SK-N-MC (cell line): ENCODE measurements at regions not wholly inside any gene's neighbourhood (a gene's known extent, or its start where the extent isn't known, plus 50 kb on each side); places are given as distances from the start of the nearest gene placed in this dataset.

Source experiments
- DNase-seq: peaks from one replicate; pipeline ENCODE4 v3.0.0-alpha.2; 2011; ENCODE audit warnings: low read depth, low spot score
- H3K27ac ChIP-seq: fragments of 200-600 bp; sonication (generic); 2 replicates; pipeline ENCODE4 v1.5.1; 2016; ENCODE audit warnings: mixed run types
- H3K36me3 ChIP-seq: fragments of 200-600 bp; sonication (generic); 2 replicates; pipeline ENCODE4 v1.6.1; 2017; ENCODE audit warnings: antibody characterized with exemption, low read length, mixed read lengths; ENCODE audit not compliant: insufficient read depth
- H3K4me3 ChIP-seq: fragments of 200-600 bp; sonication (generic); 2 replicates; pipeline ENCODE4 v1.5.1; 2016
- H3K9ac ChIP-seq: fragments of 200-600 bp; sonication (generic); 2 replicates; pipeline ENCODE4 v1.8.0; 2017; ENCODE audit warnings: mixed run types, mixed read lengths; ENCODE audit not compliant: insufficient read length
- H3K9me3 ChIP-seq: fragments of 200-600 bp; sonication (generic); 2 replicates; pipeline ENCODE4 v1.6.1; 2017; ENCODE audit warnings: low read depth, mild to moderate bottlenecking, antibody characterized with exemption, low read length, moderate library complexity, mixed read lengths
- EZH2 ChIP-seq: fragments of 200-600 bp; sonication (generic); IDR thresholded peaks from one replicate; pipeline ENCODE4 v1.6.1; 2017; ENCODE audit warnings: antibody characterized with exemption
- FOXP2 ChIP-seq: optimal IDR thresholded peaks from 2 replicates; pipeline ENCODE3; 2011; ENCODE audit warnings: mild to moderate bottlenecking, moderate library complexity; ENCODE audit not compliant: insufficient read depth; ENCODE audit errors: extremely low read length, control extremely low read depth
- POLR2AphosphoS5 ChIP-seq: IDR thresholded peaks from 2 replicates; pipeline ENCODE4 v1.6.1; 2012; ENCODE audit warnings: mild to moderate bottlenecking, low read depth, low read length, borderline replicate concordance

- no peak for TF ChIP-seq POLR2AphosphoS5
- TF ChIP-seq EZH2 = no peak
- TF ChIP-seq FOXP2 = no peak
- Histone ChIP-seq H3K36me3 (no peaks in the 10 kb centered on the region), H3K27ac (no peak overlapping the region), H3K4me3 (no peak overlapping the region), H3K9ac (no peak overlapping the region), H3K9me3 (no peaks in the 10 kb centered on the region)
- no peak for DNase-seq
Observed at GRCh38 chr7:98697485-98698240, 80.6 kb downstream of the NPTX2 start.

GRCh38 chr7:98698976-98699375, 81.9 kb downstream of the NPTX2 start:
- Histone ChIP-seq H3K9me3 (no peaks in the 10 kb centered on the region), H3K9ac (no peak overlapping the region), H3K36me3 (no peaks in the 10 kb centered on the region), H3K4me3 (no peak overlapping the region), H3K27ac (no peak overlapping the region)
- DNase-seq = no peak
- TF ChIP-seq POLR2AphosphoS5 = no peak
- no peak for TF ChIP-seq FOXP2
- TF ChIP-seq EZH2 = no peak

- no peak overlapping the region for H3K4me3 ChIP-seq
- TF ChIP-seq EZH2 (no peak), FOXP2 (no peak), POLR2AphosphoS5 (no peak)
- H3K9ac ChIP-seq = no peak overlapping the region
- no peaks in the 10 kb centered on the region for H3K36me3 ChIP-seq
- no peaks in the 10 kb centered on the region for H3K9me3 ChIP-seq
- DNase-seq = no peak
- no peak overlapping the region for H3K27ac ChIP-seq
Observed at GRCh38 chr7:98700533-98700932, 83.4 kb downstream of the NPTX2 start.

GRCh38 chr7:98701372-98701771, 84.3 kb downstream of the NPTX2 start:
- H3K27ac ChIP-seq = no peak overlapping the region

GRCh38 chr7:98702021-98702420, 84.9 kb downstream of the NPTX2 start:
- no peaks in the 10 kb centered on the region for H3K36me3 ChIP-seq
- H3K4me3 ChIP-seq = no peak overlapping the region
- no peak overlapping the region for H3K9ac ChIP-seq
- H3K27ac ChIP-seq = no peak overlapping the region
- no peak for TF ChIP-seq FOXP2
- TF ChIP-seq POLR2AphosphoS5 = no peak
- no peak for TF ChIP-seq EZH2
- no peak for DNase-seq
- H3K9me3 ChIP-seq = no peaks in the 10 kb centered on the region

More at GRCh38 chr7:98701372-98701771, 84.3 kb downstream of the NPTX2 start:
- no peak overlapping the region for H3K9ac ChIP-seq
- DNase-seq = no peak
- H3K36me3 ChIP-seq = no peaks in the 10 kb centered on the region
- no peak for TF ChIP-seq POLR2AphosphoS5
- no peaks in the 10 kb centered on the region for H3K9me3 ChIP-seq
- H3K4me3 ChIP-seq = no peak overlapping the region

GRCh38 chr7:98703916-98704315, 86.8 kb downstream of the NPTX2 start:
- Histone ChIP-seq H3K27ac (no peak overlapping the region), H3K4me3 (no peak overlapping the region), H3K9ac (no peak overlapping the region), H3K36me3 (no peaks in the 10 kb centered on the region), H3K9me3 (no peaks in the 10 kb centered on the region)
- TF ChIP-seq FOXP2 = no peak
- no peak for TF ChIP-seq EZH2
- no peak for TF ChIP-seq POLR2AphosphoS5
- DNase-seq = no peak

- H3K9me3 ChIP-seq = no peaks in the 10 kb centered on the region
- H3K9ac ChIP-seq = no peak overlapping the region
- no peak for TF ChIP-seq FOXP2
- no peak for TF ChIP-seq POLR2AphosphoS5
- TF ChIP-seq EZH2 = no peak
- DNase-seq = no peak
- no peaks in the 10 kb centered on the region for H3K36me3 ChIP-seq
- H3K4me3 ChIP-seq = no peak overlapping the region
- H3K27ac ChIP-seq = no peak overlapping the region
Observed at GRCh38 chr7:98705626-98706025, 88.5 kb downstream of the NPTX2 start.

GRCh38 chr7:98707076-98707475, 90.0 kb downstream of the NPTX2 start:
- Histone ChIP-seq H3K27ac (no peak overlapping the region), H3K9me3 (no peaks in the 10 kb centered on the region), H3K4me3 (no peak overlapping the region), H3K36me3 (no peaks in the 10 kb centered on the region), H3K9ac (no peak overlapping the region)
- no peak for TF ChIP-seq FOXP2
- TF ChIP-seq POLR2AphosphoS5 = no peak
- no peak for TF ChIP-seq EZH2
- no peak for DNase-seq

- Histone ChIP-seq H3K27ac (no peak overlapping the region), H3K4me3 (no peak overlapping the region), H3K9me3 (no peaks in the 10 kb centered on the region), H3K9ac (no peak overlapping the region), H3K36me3 (no peaks in the 10 kb centered on the region)
- no peak for DNase-seq
- TF ChIP-seq FOXP2 (no peak), POLR2AphosphoS5 (no peak), EZH2 (no peak)
Observed at GRCh38 chr7:98711945-98712344, 94.9 kb downstream of the NPTX2 start.
